Mesodermal cell (in vitro differentiated cells): ENCODE measurements at regions not wholly inside any gene's neighbourhood (a gene's known extent, or its start where the extent isn't known, plus 50 kb on each side); places are given as distances from the start of the nearest gene placed in this dataset.

ENCODE experiments used
- H3K27ac ChIP-seq: 2 replicates; pipeline ENCODE4 v1.7.0; 2013; ENCODE audit warnings: mild to moderate bottlenecking, low read depth, low read length, moderate library complexity; ENCODE audit not compliant: severe bottlenecking
- H3K36me3 ChIP-seq: 2 replicates; pipeline ENCODE4 v1.7.1; 2013; ENCODE audit warnings: mild to moderate bottlenecking, low read length, moderate library complexity; ENCODE audit not compliant: control insufficient read depth, insufficient read depth
- H3K4me1 ChIP-seq: one replicate; pipeline ENCODE4 v1.7.1; 2013; ENCODE audit warnings: mild to moderate bottlenecking, low read length; ENCODE audit not compliant: insufficient read depth, control insufficient read depth, poor library complexity, severe bottlenecking
- H3K4me3 ChIP-seq: 2 replicates; pipeline ENCODE4 v1.7.0; 2013; ENCODE audit warnings: low read length, control low read depth, mild to moderate bottlenecking; ENCODE audit not compliant: insufficient read depth, poor library complexity, severe bottlenecking; ENCODE audit errors: extremely low read depth
- H3K9me3 ChIP-seq: 2 replicates; pipeline ENCODE4 v1.7.1; 2013; ENCODE audit warnings: mild to moderate bottlenecking, low read length, moderate library complexity; ENCODE audit not compliant: control insufficient read depth
- WGBS, 2 experiments: methylation state at CpG; one replicate each; pipeline ENCODE4 v1.1.5; 2013; ENCODE audit warnings: missing lambda C conversion rate in 2 of 2; ENCODE audit not compliant: insufficient coverage in 2 of 2; 5-methylcytosine and 5-hydroxymethylcytosine counted together

- no peak overlapping the region for H3K4me3 ChIP-seq
- H3K27ac ChIP-seq: no peak overlapping the region
- H3K9me3 ChIP-seq: no peaks in the 10 kb centered on the region
- no peaks in the 10 kb centered on the region for H3K36me3 ChIP-seq
- H3K4me1 ChIP-seq: no peaks in the 10 kb centered on the region
These were observed 1444.8 kb upstream of the CDH8 start for GRCh38 chr16:63481060-63481459.

- Histone ChIP-seq H3K4me3 (no peak overlapping the region), H3K4me1 (no peaks in the 10 kb centered on the region), H3K9me3 (no peaks in the 10 kb centered on the region), H3K27ac (no peak overlapping the region), H3K36me3 (no peaks in the 10 kb centered on the region)
These were observed 1437.5 kb upstream of the CDH8 start for GRCh38 chr16:63473725-63474124.

GRCh38 chr16:63467513-63467912 is 1431.3 kb upstream of the CDH8 start:
- no peak overlapping the region for H3K27ac ChIP-seq
- WGBS, 2 experiments: no CpG with 5 or more reads among the region's 2 CpGs

GRCh38 chr16:63462316-63462715 is 1426.1 kb upstream of the CDH8 start:
- Histone ChIP-seq H3K36me3 (no peaks in the 10 kb centered on the region), H3K9me3 (no peaks in the 10 kb centered on the region), H3K27ac (no peak overlapping the region), H3K4me3 (no peak overlapping the region), H3K4me1 (no peaks in the 10 kb centered on the region)
- WGBS, 2 experiments: no CpG with 5 or more reads among the region's 1 CpG

More at GRCh38 chr16:63467513-63467912, 1431.3 kb upstream of the CDH8 start:
- Histone ChIP-seq H3K4me1 (no peaks in the 10 kb centered on the region), H3K36me3 (no peaks in the 10 kb centered on the region), H3K9me3 (no peaks in the 10 kb centered on the region), H3K4me3 (no peak overlapping the region)

- H3K4me1 ChIP-seq: no peaks in the 10 kb centered on the region
- H3K4me3 ChIP-seq: no peak overlapping the region
- H3K36me3 ChIP-seq: no peaks in the 10 kb centered on the region
- H3K9me3 ChIP-seq: no peaks in the 10 kb centered on the region
- no peak overlapping the region for H3K27ac ChIP-seq
- WGBS, 2 experiments: 72% methylated on average over 3 of the region's 3 CpGs; no CpG with 5 or more reads in 1 of the 2 experiments
These were observed 1425.1 kb upstream of the CDH8 start for GRCh38 chr16:63461248-63461841.

GRCh38 chr16:63458846-63459245 is 1422.6 kb upstream of the CDH8 start:
- no peaks in the 10 kb centered on the region for H3K9me3 ChIP-seq
- H3K36me3 ChIP-seq: no peaks in the 10 kb centered on the region
- 90 to 95% methylated on average over 2 to 3 of the region's 5 CpGs for WGBS, 2 experiments
- peaks cover 4% of the 10 kb centered on the region for H3K4me1 ChIP-seq
- no peak overlapping the region for H3K27ac ChIP-seq
- H3K4me3 ChIP-seq: no peak overlapping the region

GRCh38 chr16:63457869-63458268 is 1421.6 kb upstream of the CDH8 start:
- Histone ChIP-seq H3K4me1 (peaks cover 5% of the 10 kb centered on the region), H3K36me3 (no peaks in the 10 kb centered on the region), H3K4me3 (no peak overlapping the region), H3K27ac (no peak overlapping the region), H3K9me3 (no peaks in the 10 kb centered on the region)
- WGBS, 2 experiments: 80 to 88% methylated on average over 1 of the region's 2 CpGs

GRCh38 chr16:63453261-63453660 is 1417.0 kb upstream of the CDH8 start:
- H3K27ac ChIP-seq: no peak overlapping the region
- H3K4me3 ChIP-seq: no peak overlapping the region
- H3K9me3 ChIP-seq: no peaks in the 10 kb centered on the region
- no peaks in the 10 kb centered on the region for H3K36me3 ChIP-seq
- WGBS, 2 experiments: 92 to 93% methylated on average over 2 of the region's 3 CpGs
- H3K4me1 ChIP-seq: peaks cover 5% of the 10 kb centered on the region

- H3K27ac ChIP-seq: no peak overlapping the region
- no CpG with 5 or more reads among the region's 2 CpGs for WGBS, 2 experiments
- no peak overlapping the region for H3K4me3 ChIP-seq
- H3K36me3 ChIP-seq: no peaks in the 10 kb centered on the region
- no peaks in the 10 kb centered on the region for H3K9me3 ChIP-seq
- H3K4me1 ChIP-seq: peaks cover 6% of the 10 kb centered on the region
These were observed 1410.9 kb upstream of the CDH8 start for GRCh38 chr16:63447121-63447520.

- WGBS, 2 experiments: 89 to 100% methylated on average over 2 of the region's 5 CpGs
- no peaks in the 10 kb centered on the region for H3K36me3 ChIP-seq
- no peaks in the 10 kb centered on the region for H3K4me1 ChIP-seq
- no peak overlapping the region for H3K4me3 ChIP-seq
- no peaks in the 10 kb centered on the region for H3K9me3 ChIP-seq
- no peak overlapping the region for H3K27ac ChIP-seq
These were observed 1406.0 kb upstream of the CDH8 start for GRCh38 chr16:63442246-63442645.

- Histone ChIP-seq H3K27ac (no peak overlapping the region), H3K9me3 (no peaks in the 10 kb centered on the region), H3K4me1 (no peaks in the 10 kb centered on the region), H3K36me3 (no peaks in the 10 kb centered on the region), H3K4me3 (no peak overlapping the region)
- no CpG with 5 or more reads among the region's 3 CpGs for WGBS, 2 experiments
These were observed 1390.1 kb upstream of the CDH8 start for GRCh38 chr16:63426275-63426870.
